HepG2 (cell line): ENCODE measurements at regions not wholly inside any gene's neighbourhood (a gene's known extent, or its start where the extent isn't known, plus 50 kb on each side); places are given as distances from the start of the nearest gene placed in this dataset.

Source experiments
- ATAC-seq: fragments of 200-7000 bp; cut with Tn5 transposase; 3 replicates; pipeline ENCODE4 v1.9.1; 2020; ENCODE audit warnings: mild to moderate bottlenecking, moderate library complexity
- BruUV-seq: library from RNA; stranded (reverse); fragments of 400-500 nt; replicated peaks from 2 replicates; lab custom pipeline; 2021; lab: Mats Ljungman, UMichigan
- CTCF ChIA-PET: fragments of 300-600 bp; formaldehyde crosslinking; extraction: SDS; loops from one replicate; lab custom pipeline; 2021; ENCODE audit warnings: low total read pairs, inconsistent platforms, low intra/inter-chr PET ratio; lab: Yijun Ruan, JAX
- POLR2A ChIA-PET: fragments of 350-600 bp; sonication (Branson Sonifier 250); formaldehyde crosslinking; loops from one replicate; lab custom pipeline; 2020; ENCODE audit warnings: antibody characterized with exemption, inconsistent platforms; lab: Yijun Ruan, JAX
- DNase-seq: peaks from one replicate; pipeline ENCODE4 v3.0.0-alpha.2; 2015; ENCODE audit warnings: low spot score
- FAIRE-seq: peaks from 3 replicates; lab custom pipeline; 2011; peaks lifted over from hg19 to GRCh38; lab: Jason Lieb, UNC
- H2AFZ ChIP-seq: one replicate; pipeline ENCODE4 v1.6.1; 2011; ENCODE audit warnings: low read length, inconsistent platforms
- H3K27ac ChIP-seq: fragments of 300-600 bp; 3 replicates; pipeline ENCODE4 v1.8.0; 2011; ENCODE audit warnings: mixed run types, mild to moderate bottlenecking, mixed read lengths, low read length, inconsistent platforms; ENCODE audit not compliant: insufficient read depth; ENCODE audit errors: extremely low read length
- H3K27me3 ChIP-seq, 2 experiments: fragments of 200-600 bp in 1 of 2; 2 replicates in 1 of 2; 3 replicates in 1 of 2; pipeline versions ENCODE4 v1.6.0 to v1.8.0; 2011; ENCODE audit warnings: low read length in 2 of 2, mild to moderate bottlenecking in 2 of 2, moderate library complexity in 2 of 2, inconsistent platforms in 1 of 2; ENCODE audit not compliant: insufficient read depth in 2 of 2, control insufficient read depth in 1 of 2
- H3K36me3 ChIP-seq, 2 experiments: fragments of 200-600 bp in 1 of 2; replicated peaks in 1 of 2; 2 replicates in 1 of 2; 3 replicates in 1 of 2; pipeline versions ENCODE4 v1.5.1 to v1.8.0; 2011; ENCODE audit warnings: low read length in 2 of 2, inconsistent platforms in 1 of 2; ENCODE audit not compliant: insufficient read depth in 2 of 2, control insufficient read depth in 1 of 2
- H3K4me1 ChIP-seq: 2 replicates; pipeline ENCODE4 v1.5.1; 2012; ENCODE audit warnings: low read length, inconsistent platforms; ENCODE audit not compliant: insufficient read depth
- H3K4me2 ChIP-seq: 2 replicates; pipeline ENCODE4 v1.6.0; 2011; ENCODE audit warnings: low read depth, low read length, inconsistent platforms
- H3K4me3 ChIP-seq, 3 experiments: fragments of 200-600 bp in 1 of 3; sonication (generic), shearing (Covaris generic) in 1 of 3; replicated peaks in 1 of 3; 2 replicates each; pipeline ENCODE4 v1.5.1; 2011 to 2016; ENCODE audit warnings: low read length in 3 of 3, inconsistent platforms in 2 of 3, low read depth in 2 of 3, mild to moderate bottlenecking in 2 of 3, control low read depth in 1 of 3, mixed read lengths in 1 of 3; ENCODE audit not compliant: insufficient read depth in 1 of 3
- H3K79me2 ChIP-seq: one replicate; pipeline ENCODE4 v1.6.1; 2011; ENCODE audit warnings: low read length, inconsistent platforms; ENCODE audit not compliant: insufficient read depth
- H3K9ac ChIP-seq: 2 replicates; pipeline ENCODE4 v1.6.0; 2011; ENCODE audit warnings: mild to moderate bottlenecking, low read depth, low read length, inconsistent platforms; ENCODE audit not compliant: insufficient read depth
- H3K9me3 ChIP-seq: 2 replicates; pipeline ENCODE4 v1.5.1; 2012; ENCODE audit warnings: mild to moderate bottlenecking, low read length
- H4K20me1 ChIP-seq: 2 replicates; pipeline ENCODE4 v1.6.0; 2011; ENCODE audit warnings: inconsistent platforms, mild to moderate bottlenecking, low read length, moderate library complexity; ENCODE audit not compliant: insufficient read depth
- HOMEZ ChIP-seq: IDR thresholded peaks from 2 replicates; pipeline ENCODE4 v1.6.1; 2016; ENCODE audit warnings: low read depth
- MAX ChIP-seq: IDR thresholded peaks from 2 replicates; pipeline ENCODE4 v1.6.1; 2012; ENCODE audit warnings: inconsistent platforms
- SMC3 ChIP-seq: IDR thresholded peaks from 2 replicates; pipeline ENCODE4 v1.6.1; 2011; ENCODE audit warnings: low read length, improper control_type of control experiment
- SP4 ChIP-seq: sonication (generic); formaldehyde crosslinking; IDR thresholded peaks from 2 replicates; pipeline ENCODE4 v1.8.1; 2023; ENCODE audit warnings: mild to moderate bottlenecking, missing genetic modification reagents
- TGIF2 ChIP-seq: IDR thresholded peaks from 2 replicates; pipeline ENCODE4 v1.6.1; 2016; ENCODE audit warnings: control low read depth, missing compliant biosample characterization
- ZNF24 ChIP-seq: fragments of 450-650 bp; IDR thresholded peaks from 2 replicates; pipeline ENCODE4 v1.6.1; 2017; ENCODE audit warnings: antibody characterized with exemption, mild to moderate bottlenecking
- ZNF335 ChIP-seq: sonication (generic); formaldehyde crosslinking; IDR thresholded peaks from 2 replicates; pipeline ENCODE4 v1.4.0; 2020; ENCODE audit warnings: missing genetic modification reagents
- ZNF720 ChIP-seq: sonication (generic); formaldehyde crosslinking; IDR thresholded peaks from 2 replicates; pipeline ENCODE4 v1.4.0; 2020; ENCODE audit warnings: missing genetic modification reagents
- WGBS: methylation state at CpG from one replicate; pipeline ENCODE4 v1.1.6; 2017; ENCODE audit warnings: low lambda C conversion rate; 5-methylcytosine and 5-hydroxymethylcytosine counted together
- in situ Hi-C: cut with HindIII; loops from 2 replicates; pipeline ENCODE4 v1.10.0; 2017; ENCODE audit warnings: low pct_unique_long_range_greater_than_20kb; ENCODE audit not compliant: extremely low pct_ligation_motif_present
- intact Hi-C: fragments of 100-400 bp; cut with micrococcal nuclease; formaldehyde crosslinking; loops from one replicate; pipeline ENCODE4 v1.10.0; 2022; ENCODE audit not compliant: unreplicated experiment

GRCh38 chr15:81784751-81785150, 261.1 kb downstream of the MEX3B start:
- in situ Hi-C loops (no loop called here), intact Hi-C loops (no loop called here)
- Histone ChIP-seq H4K20me1 (no peaks in the 10 kb centered on the region), H3K79me2 (no peaks in the 10 kb centered on the region), H3K4me1 (no peaks in the 10 kb centered on the region), H3K9me3 (no peaks in the 10 kb centered on the region), H3K27me3 (peaks cover 0 to 27% of the 10 kb centered on the region in 2 experiments; a peak in 2 of 5 replicates), H3K4me2 (no peak overlapping the region), H3K27ac (no peak overlapping the region), H3K36me3 (no peaks in the 10 kb centered on the region), H3K9ac (no peak overlapping the region), H3K4me3 (no peak overlapping the region), H2AFZ (no peak overlapping the region)
- 0% methylated on average over 2 of the region's 6 CpGs for WGBS
- CTCF ChIA-PET = no interaction called here
- ATAC-seq (no peak), FAIRE-seq (no peak), DNase-seq (no peak)
- TF ChIP-seq TGIF2 (no peak), SP4 (no peak), MAX (no peak), SMC3 (no peak), HOMEZ (no peak)
- POLR2A ChIA-PET = no interaction called here
- no TSS peak for BruUV-seq

- FAIRE-seq (no peak), ATAC-seq (no peak), DNase-seq (no peak)
- in situ Hi-C loops (no loop called here), intact Hi-C loops (no loop called here)
- Histone ChIP-seq H3K27ac (no peak overlapping the region), H3K27me3 (peaks cover 0 to 27% of the 10 kb centered on the region in 2 experiments; a peak in 2 of 5 replicates), H3K9ac (no peak overlapping the region), H3K79me2 (no peaks in the 10 kb centered on the region), H3K4me2 (no peak overlapping the region), H2AFZ (no peak overlapping the region), H3K4me1 (no peaks in the 10 kb centered on the region), H3K9me3 (no peaks in the 10 kb centered on the region), H3K36me3 (no peaks in the 10 kb centered on the region), H3K4me3 (no peak overlapping the region), H4K20me1 (no peaks in the 10 kb centered on the region)
- POLR2A ChIA-PET = no interaction called here
- 8% methylated on average over 3 of the region's 3 CpGs for WGBS
- TF ChIP-seq ZNF24 (no peak), ZNF720 (CRISPR knock-in tag) (no peak), ZNF335 (CRISPR knock-in tag) (no peak)
- CTCF ChIA-PET = no interaction called here
- no TSS peak for BruUV-seq
Measured at GRCh38 chr15:81783586-81783985, 262.2 kb downstream of the MEX3B start.
